Omental fat pad (tissue), 3 donors: ENCODE measurements at regions not wholly inside any gene's neighbourhood (a gene's known extent, or its start where the extent isn't known, plus 50 kb on each side); places are given as distances from the start of the nearest gene placed in this dataset.
"Not testable (repeated sequence)": the region's sequence is repeated elsewhere in the genome, so short reads cannot be mapped to it uniquely, and the experiment has no call there.

Experiments
- ATAC-seq: fragments of 150-250 bp; one replicate; pipeline ENCODE4 v1.9.1; 2016; ENCODE audit warnings: mild to moderate bottlenecking, moderate library complexity; ENCODE audit not compliant: low FRiP score
- DNase-seq: peaks from one replicate; pipeline ENCODE4 v3.0.0-alpha.2; 2019; ENCODE audit warnings: low spot score
- TF ChIP-seq, protein P1 (sequence below), 3 donors: fragments of 450-650 bp; IDR thresholded peaks; one replicate each; pipeline ENCODE4 v1.5.1; 2016 to 2017; ENCODE audit warnings: antibody characterized with exemption in 3 of 3, mild to moderate bottlenecking in 3 of 3, moderate library complexity in 2 of 3

DNA sequence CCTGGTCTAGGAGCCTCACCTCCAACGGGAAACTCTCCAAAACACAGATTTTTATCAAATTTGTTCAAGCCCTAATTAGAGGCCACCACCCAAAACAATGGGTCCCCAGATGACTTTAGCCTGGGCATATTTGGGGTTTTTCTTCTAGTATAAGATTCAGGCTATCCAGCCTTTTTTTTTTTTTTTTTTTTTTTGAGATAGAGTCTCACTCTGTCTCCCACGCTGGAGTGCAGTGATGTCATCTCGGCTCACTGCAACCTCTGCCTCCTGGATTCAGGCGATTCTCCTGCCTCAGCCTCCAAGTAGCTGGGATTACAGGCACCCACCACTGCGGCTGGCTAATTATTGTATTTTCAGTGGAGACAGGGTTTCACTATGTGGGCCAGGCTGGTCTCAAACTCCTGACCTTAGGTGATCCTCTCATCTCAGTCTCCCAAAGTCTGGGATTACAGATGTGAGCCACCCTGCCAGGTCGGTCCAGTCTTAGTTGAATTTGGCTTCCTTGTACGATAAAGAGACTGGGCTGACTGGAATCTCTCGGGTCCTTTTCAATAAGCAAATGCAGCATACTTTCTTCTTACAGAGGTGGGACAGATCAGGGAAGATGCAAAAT, 91.4 kb upstream of the KLF6 start:
- DNase-seq (no peak), ATAC-seq (no peak)
- TF ChIP-seq, protein P1, sequence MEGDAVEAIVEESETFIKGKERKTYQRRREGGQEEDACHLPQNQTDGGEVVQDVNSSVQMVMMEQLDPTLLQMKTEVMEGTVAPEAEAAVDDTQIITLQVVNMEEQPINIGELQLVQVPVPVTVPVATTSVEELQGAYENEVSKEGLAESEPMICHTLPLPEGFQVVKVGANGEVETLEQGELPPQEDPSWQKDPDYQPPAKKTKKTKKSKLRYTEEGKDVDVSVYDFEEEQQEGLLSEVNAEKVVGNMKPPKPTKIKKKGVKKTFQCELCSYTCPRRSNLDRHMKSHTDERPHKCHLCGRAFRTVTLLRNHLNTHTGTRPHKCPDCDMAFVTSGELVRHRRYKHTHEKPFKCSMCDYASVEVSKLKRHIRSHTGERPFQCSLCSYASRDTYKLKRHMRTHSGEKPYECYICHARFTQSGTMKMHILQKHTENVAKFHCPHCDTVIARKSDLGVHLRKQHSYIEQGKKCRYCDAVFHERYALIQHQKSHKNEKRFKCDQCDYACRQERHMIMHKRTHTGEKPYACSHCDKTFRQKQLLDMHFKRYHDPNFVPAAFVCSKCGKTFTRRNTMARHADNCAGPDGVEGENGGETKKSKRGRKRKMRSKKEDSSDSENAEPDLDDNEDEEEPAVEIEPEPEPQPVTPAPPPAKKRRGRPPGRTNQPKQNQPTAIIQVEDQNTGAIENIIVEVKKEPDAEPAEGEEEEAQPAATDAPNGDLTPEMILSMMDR (IDR thresholded peaks at IDR 0.05) = no peak

DNA sequence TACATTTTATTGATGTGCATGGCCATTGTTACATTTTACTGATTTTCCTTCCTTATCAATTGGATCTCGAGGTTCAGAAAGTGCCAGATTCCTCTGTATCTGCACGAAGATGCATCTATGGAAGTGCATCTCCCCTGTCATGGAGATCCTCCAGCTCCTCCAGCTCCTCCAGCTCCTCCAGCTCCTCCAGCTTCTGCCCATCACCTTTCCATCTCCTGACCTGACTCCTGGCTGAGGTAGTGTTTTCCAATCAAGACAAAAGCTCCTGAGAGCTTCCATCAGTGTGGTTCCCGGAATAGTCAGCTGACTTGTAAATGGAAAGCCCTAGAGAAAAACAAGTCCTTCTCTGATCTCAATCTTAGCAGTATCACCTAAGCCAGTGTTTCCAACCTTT, 90.8 kb upstream of the KLF6 start:
- ATAC-seq (no peak), DNase-seq (no peak)
- TF ChIP-seq, protein P1 (IDR thresholded peaks at IDR 0.05) = no peak

DNA sequence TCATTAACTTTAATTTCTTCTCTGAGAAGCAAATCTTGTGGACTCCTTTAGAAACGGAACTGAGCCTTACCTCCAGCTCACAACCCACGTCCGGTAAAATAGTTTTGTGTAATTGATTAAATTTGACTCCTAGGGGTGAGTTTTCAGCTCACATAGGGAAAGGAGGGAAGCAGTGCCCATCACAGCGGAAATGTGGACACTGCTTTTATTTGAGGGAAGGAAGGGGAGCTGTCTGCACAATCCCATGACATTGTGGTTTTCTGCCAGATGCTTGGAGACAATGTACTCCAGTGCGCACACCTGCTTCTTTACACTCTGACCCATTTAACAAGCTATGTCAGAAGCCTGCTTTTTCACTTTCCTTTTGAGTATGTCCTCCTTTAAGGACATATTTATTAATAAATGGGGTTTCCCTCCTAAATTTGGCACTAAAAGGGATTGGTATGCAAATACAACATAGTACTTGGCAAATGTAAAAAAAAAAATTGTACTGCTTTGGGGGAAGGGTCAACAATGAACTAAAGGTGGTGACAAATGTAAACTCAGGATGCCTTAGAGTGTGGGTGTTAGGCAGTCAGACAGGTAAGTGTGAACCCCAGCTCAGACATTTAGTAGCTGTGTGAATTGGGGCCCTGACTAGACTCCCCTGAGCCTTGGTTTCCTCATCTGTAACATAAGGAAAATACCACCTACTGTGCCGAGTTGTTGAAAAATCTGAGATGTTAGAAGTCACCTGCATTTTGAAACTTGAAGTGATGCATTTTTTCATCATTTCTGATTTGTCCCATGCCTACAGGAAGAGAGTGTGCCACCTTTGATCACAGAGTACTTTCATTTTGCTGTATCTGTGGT, 90.2 kb upstream of the KLF6 start:
- ATAC-seq = no peak
- TF ChIP-seq, protein P1 (IDR thresholded peaks at IDR 0.05) = no peak
- DNase-seq = no peak

DNA sequence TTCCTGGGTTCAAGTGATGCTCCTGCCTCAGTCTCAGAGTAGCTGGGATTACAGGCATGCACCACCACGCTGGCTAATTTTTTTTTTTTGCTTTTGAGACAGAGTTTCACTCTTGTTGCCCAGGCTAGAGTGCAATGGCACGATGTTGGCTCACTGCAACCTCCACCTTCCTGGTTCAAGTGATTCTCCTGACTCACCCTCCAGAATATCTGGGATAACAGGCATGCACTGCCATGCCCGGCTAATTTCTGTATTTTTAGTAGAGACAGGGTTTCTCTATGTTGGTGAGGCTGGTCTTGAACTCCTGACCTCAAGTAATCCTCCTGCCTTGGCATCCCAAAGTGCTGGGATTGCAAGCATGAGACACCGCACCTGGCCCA, 89.6 kb upstream of the KLF6 start:
- DNase-seq, ATAC-seq: not testable (repeated sequence)

DNA sequence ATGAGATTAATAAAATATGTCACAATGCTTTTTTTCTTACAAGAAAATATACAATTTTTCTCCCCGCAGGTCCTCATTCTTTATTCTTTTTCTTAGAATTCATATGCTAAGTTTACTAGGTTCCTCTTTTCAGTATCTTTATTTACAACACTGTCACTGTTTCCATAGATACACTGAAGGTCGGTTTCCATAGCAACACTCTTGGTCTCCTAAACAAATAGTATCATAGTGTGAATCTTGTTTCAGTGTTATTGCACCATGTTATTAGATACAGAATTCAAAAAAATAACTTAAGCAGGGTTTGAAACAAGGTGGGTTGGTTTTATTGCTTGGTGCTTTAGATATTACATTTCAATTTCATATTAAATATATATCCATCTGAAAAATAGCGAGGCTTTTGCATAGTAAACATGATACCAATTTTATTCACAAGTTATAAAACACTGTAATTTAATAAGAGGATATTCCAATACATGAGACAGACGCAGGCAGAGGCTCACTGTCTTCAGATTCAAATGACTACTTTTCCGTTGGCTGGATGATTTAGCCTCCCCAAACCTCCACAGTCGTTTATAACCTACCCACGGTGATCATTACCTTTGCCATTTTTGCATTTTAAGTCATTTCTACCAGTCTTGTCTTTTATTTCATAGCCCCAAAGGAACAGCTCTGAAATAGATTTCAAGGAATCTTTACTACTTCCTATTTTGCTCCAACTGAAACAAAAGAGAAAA, 88.9 kb upstream of the KLF6 start:
- TF ChIP-seq, protein P1 (IDR thresholded peaks at IDR 0.05) = no peak
- peak; percentile 67 for ATAC-seq
- no peak for DNase-seq

DNA sequence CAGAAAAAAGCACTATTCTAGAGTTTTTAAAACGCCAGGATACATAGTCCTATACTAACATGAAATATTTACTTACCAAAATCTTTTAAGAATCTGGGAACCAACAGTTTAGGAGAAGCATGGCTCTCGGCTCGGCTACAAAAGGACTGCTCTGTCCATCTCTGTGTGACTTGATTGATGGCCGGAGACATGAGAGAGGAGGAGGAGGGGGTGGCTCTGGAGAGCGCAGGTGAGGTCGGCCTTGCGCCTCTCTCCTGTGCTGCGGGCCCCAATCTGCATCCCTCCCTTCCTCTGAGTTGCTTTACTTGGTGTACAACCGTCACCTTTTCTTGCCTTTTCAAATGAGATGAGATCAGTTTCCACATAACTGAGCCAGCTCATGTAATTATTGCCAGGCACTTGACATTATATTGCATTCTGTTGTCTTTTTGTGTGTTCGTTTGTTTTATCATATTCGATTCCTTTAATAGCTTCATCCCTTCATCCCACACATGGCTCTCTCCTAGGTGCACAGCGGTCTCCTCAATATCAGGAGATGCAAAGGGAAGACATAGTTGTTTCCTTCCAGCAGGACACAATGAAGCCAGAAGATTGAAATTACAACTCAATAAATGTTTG, 87.8 kb upstream of the KLF6 start:
- TF ChIP-seq, protein P1 (IDR thresholded peaks at IDR 0.05) = no peak
- ATAC-seq (no peak), DNase-seq (no peak)

DNA sequence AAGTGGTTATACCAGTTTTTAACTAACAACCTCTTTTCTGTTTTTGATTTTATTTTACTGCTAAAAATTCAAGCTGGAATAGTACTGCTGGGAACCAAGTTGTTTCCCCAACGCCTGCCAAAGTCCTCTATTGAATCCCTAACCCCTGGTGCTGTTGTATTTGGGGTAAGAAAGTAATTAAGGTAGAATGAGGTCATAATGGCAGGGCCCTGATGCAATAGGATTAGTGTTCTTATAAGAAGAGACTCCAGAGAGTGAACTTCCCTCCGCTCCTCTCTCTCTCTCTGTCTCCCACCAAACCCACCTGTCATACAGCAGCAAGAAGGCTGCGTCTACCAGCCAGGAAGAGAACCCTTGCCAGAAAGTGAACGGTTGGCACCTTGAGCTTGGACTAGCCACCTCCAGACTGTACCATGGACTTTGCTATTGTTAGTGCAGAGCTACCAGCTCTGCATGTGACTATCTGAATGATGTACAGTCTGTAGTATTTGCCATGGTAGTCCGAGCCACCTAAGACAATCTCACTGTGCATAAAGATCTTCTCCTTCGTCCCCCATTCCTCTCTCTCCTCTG, 86.5 kb upstream of the KLF6 start:
- TF ChIP-seq, protein P1 (IDR thresholded peaks at IDR 0.05) = no peak
- ATAC-seq = no peak

More for the DNA sequence above, 86.5 kb upstream of the KLF6 start:
- no peak for DNase-seq
